ENCODE measurements at regions not wholly inside any gene's neighbourhood (a gene's known extent, or its start where the extent isn't known, plus 50 kb on each side); places are given as distances from the start of the nearest gene placed in this dataset.

GRCh38 chr18:51724790-51725721 is 527.6 kb upstream of the MEX3C start:
- Histone ChIP-seq H3K36me3 (ENCODE audit: insufficient read depth, low read length) (no peaks in the 10 kb centered on the region), H3K27me3 (ENCODE audit: insufficient read depth, low read length) (no peaks in the 10 kb centered on the region), H3K27ac (ENCODE audit: low read depth, low read length) (no peak overlapping the region), H3K4me1 (ENCODE audit: insufficient read depth, low read length) (no peaks in the 10 kb centered on the region), H3K4me3 (ENCODE audit: low read length in 2 of 2) (no peak overlapping the region), H3K9me3 (ENCODE audit: control insufficient read depth in 1 of 2, low read length in 2 of 2) (no peaks in the 10 kb centered on the region)
- no peaks in the 10 kb centered on the region for H3K4me1 Mint-ChIP-seq
- no peaks in the 10 kb centered on the region for H3K36me3 Mint-ChIP-seq
- H3K27ac Mint-ChIP-seq, result no peak overlapping the region
- POLR2A ChIA-PET (ENCODE audit: partially characterized antibody), result no interaction called here
- DNase-seq, result no peak
- H3K9me3 Mint-ChIP-seq, result peaks cover 0 to 6% (median 2%) of the 10 kb centered on the region in 8 donors
- no peak overlapping the region for H3K4me3 Mint-ChIP-seq
- CTCF ChIA-PET (ENCODE audit: partially characterized antibody), result interaction anchor here (0.7 kb wide), 1 partner anchor 615 kb away, joined by 4 read pairs; no protein-coding TSS in a partner anchor
- peaks cover 0 to 2% of the 10 kb centered on the region in 2 donors for H3K27me3 Mint-ChIP-seq
- intact Hi-C loops (cut with micrococcal nuclease), result loop anchor here (5.0 kb wide), 1 partner anchor 908 kb away; no protein-coding TSS in a partner anchor

DNA sequence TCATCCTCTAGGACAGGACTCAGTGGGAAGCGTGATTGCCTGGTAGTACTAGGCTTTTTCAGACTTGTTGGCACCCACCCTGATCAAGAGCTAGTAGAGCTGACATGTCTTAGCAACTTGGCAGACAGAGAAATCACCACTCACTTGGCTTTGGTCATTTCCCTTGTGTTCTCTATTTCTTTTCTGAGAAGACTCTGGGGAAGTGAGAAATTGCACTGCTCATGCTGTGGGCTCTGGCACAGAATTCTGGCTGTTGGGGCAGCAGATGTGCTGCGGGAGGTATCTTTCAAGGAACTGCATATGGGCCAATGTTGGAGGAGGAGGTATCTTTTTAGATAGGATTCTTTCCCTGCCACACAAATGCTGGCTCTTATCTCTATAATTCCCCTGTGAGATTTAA is 529.1 kb upstream of the MEX3C start:
- no peaks in the 10 kb centered on the region for H3K36me3 Mint-ChIP-seq
- intact Hi-C loops (cut with micrococcal nuclease), result no loop called here
- no peaks in the 10 kb centered on the region for H3K36me3 ChIP-seq (ENCODE audit: insufficient read depth, low read length)
- no peaks in the 10 kb centered on the region for H3K4me1 Mint-ChIP-seq
- DNase-seq, result no peak
- no peak overlapping the region for H3K4me3 Mint-ChIP-seq
- ChIA-PET POLR2A (ENCODE audit: partially characterized antibody) (no interaction called here), CTCF (ENCODE audit: partially characterized antibody) (no interaction called here)
- H3K27me3 ChIP-seq (ENCODE audit: insufficient read depth, low read length), result no peaks in the 10 kb centered on the region
- no peaks in the 10 kb centered on the region for H3K9me3 ChIP-seq (ENCODE audit: control insufficient read depth in 1 of 2, low read length in 2 of 2)
- H3K4me3 ChIP-seq (ENCODE audit: low read length in 2 of 2), result no peak overlapping the region
- no peaks in the 10 kb centered on the region for H3K4me1 ChIP-seq (ENCODE audit: insufficient read depth, low read length)
- H3K27me3 Mint-ChIP-seq, result peaks cover 0 to 2% of the 10 kb centered on the region in 2 donors
- no peak overlapping the region for H3K27ac Mint-ChIP-seq
- H3K27ac ChIP-seq (ENCODE audit: low read depth, low read length), result no peak overlapping the region
- H3K9me3 Mint-ChIP-seq, result peaks cover 0 to 6% (median 1%) of the 10 kb centered on the region in 8 donors

GRCh38 chr18:51727780-51728179 is 530.3 kb upstream of the MEX3C start:
- ChIA-PET POLR2A (ENCODE audit: partially characterized antibody) (no interaction called here), CTCF (ENCODE audit: partially characterized antibody) (no interaction called here)
- H3K4me3 Mint-ChIP-seq, result no peak overlapping the region
- Histone ChIP-seq H3K9me3 (ENCODE audit: control insufficient read depth in 1 of 2, low read length in 2 of 2) (no peaks in the 10 kb centered on the region), H3K27me3 (ENCODE audit: insufficient read depth, low read length) (no peaks in the 10 kb centered on the region), H3K4me3 (ENCODE audit: low read length in 2 of 2) (no peak overlapping the region), H3K4me1 (ENCODE audit: insufficient read depth, low read length) (no peaks in the 10 kb centered on the region), H3K27ac (ENCODE audit: low read depth, low read length) (no peak overlapping the region), H3K36me3 (ENCODE audit: insufficient read depth, low read length) (no peaks in the 10 kb centered on the region)
- no peak for DNase-seq
- H3K36me3 Mint-ChIP-seq, result no peaks in the 10 kb centered on the region
- no peak overlapping the region for H3K27ac Mint-ChIP-seq
- peaks cover 0 to 2% of the 10 kb centered on the region in 2 donors for H3K27me3 Mint-ChIP-seq
- H3K4me1 Mint-ChIP-seq, result no peaks in the 10 kb centered on the region
- peaks cover 0 to 6% (median under 1%) of the 10 kb centered on the region in 8 donors for H3K9me3 Mint-ChIP-seq
- intact Hi-C loops (cut with micrococcal nuclease), result no loop called here

- H3K4me1 ChIP-seq (ENCODE audit: insufficient read depth, low read length), result no peaks in the 10 kb centered on the region
- Mint-ChIP-seq H3K9me3 (peaks cover 0 to 6% (median 0%) of the 10 kb centered on the region in 8 donors), H3K27me3 (peaks cover 2 to 3% of the 10 kb centered on the region in 2 donors), H3K4me3 (no peak overlapping the region), H3K27ac (no peak overlapping the region), H3K4me1 (no peaks in the 10 kb centered on the region), H3K36me3 (no peaks in the 10 kb centered on the region)
- no peak for DNase-seq
- ChIA-PET CTCF (ENCODE audit: partially characterized antibody) (no interaction called here), POLR2A (ENCODE audit: partially characterized antibody) (no interaction called here)
- no peaks in the 10 kb centered on the region for H3K36me3 ChIP-seq (ENCODE audit: insufficient read depth, low read length)
- H3K4me3 ChIP-seq (ENCODE audit: low read length in 2 of 2), result no peak overlapping the region
- intact Hi-C loops (cut with micrococcal nuclease), result no loop called here
- H3K9me3 ChIP-seq (ENCODE audit: control insufficient read depth in 1 of 2, low read length in 2 of 2), result no peaks in the 10 kb centered on the region
- no peaks in the 10 kb centered on the region for H3K27me3 ChIP-seq (ENCODE audit: insufficient read depth, low read length)
- H3K27ac ChIP-seq (ENCODE audit: low read depth, low read length), result no peak overlapping the region
Measured at GRCh38 chr18:51731070-51731469, 533.6 kb upstream of the MEX3C start.

DNA sequence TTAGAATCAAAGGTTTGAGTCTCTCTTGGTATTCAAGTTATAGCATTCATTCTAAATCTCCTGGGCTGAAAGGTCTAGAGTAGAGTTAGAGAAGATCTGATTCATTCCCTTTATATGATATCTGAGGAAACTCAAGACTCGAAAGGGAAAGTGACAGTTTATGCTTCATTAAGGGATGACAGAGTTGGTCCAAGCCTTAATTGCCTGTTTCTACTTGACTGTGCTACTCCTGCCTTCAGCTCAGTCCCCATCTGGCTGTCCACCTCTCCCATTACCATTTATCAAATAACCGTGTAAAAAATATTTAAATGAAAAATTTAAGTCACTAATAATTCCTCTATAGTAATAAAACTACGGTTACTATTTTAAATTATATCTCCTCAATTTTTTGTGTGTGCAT is 537.1 kb upstream of the MEX3C start:
- no peak overlapping the region for H3K4me3 ChIP-seq (ENCODE audit: low read length in 2 of 2)

DNA sequence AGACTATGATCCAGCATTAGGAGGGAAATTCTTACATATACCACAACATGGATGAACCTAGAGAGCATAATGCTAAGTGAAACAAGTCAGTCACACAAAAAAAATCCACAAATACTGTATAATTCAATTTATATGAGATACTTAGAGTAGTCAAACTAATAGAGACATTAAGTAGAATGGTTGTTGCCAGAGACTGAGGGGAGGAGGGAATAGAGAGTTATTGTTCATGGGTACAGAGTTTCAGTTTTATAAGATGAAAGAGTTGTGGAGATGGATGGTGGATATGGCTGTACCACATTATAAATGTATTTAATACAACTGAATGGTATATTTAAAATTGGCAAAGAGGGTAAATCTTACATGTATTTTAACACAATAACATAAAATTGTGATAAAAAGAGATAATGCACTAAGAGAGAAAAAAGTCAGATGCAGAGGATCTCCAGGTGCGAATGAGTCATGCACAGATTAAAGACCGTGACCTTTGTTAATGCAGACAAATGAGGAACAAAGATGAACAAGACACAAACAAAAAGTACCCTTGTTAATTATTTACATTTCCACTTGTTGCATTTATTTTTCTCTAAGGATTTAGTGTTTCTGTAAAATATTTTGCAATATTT is 541.7 kb upstream of the MEX3C start:
- DNase-seq, result no peak
- Mint-ChIP-seq H3K4me1 (no peaks in the 10 kb centered on the region), H3K27ac (no peak overlapping the region), H3K27me3 (no peaks in the 10 kb centered on the region), H3K36me3 (no peaks in the 10 kb centered on the region), H3K4me3 (no peak overlapping the region), H3K9me3 (peaks cover 3 to 16% (median 9%) of the 10 kb centered on the region in 8 donors)
- H3K4me3 ChIP-seq (ENCODE audit: low read length in 2 of 2), result no peak overlapping the region
- no peaks in the 10 kb centered on the region for H3K4me1 ChIP-seq (ENCODE audit: insufficient read depth, low read length)
- ChIA-PET CTCF (ENCODE audit: partially characterized antibody) (no interaction called here), POLR2A (ENCODE audit: partially characterized antibody) (no interaction called here)
- H3K27me3 ChIP-seq (ENCODE audit: insufficient read depth, low read length), result no peaks in the 10 kb centered on the region
- no peaks in the 10 kb centered on the region for H3K9me3 ChIP-seq (ENCODE audit: control insufficient read depth in 1 of 2, low read length in 2 of 2)
- H3K27ac ChIP-seq (ENCODE audit: low read depth, low read length), result no peak overlapping the region
- H3K36me3 ChIP-seq (ENCODE audit: insufficient read depth, low read length), result no peaks in the 10 kb centered on the region
- intact Hi-C loops (cut with micrococcal nuclease), result no loop called here

More for the DNA sequence above, 537.1 kb upstream of the MEX3C start:
- no peak for DNase-seq
- Mint-ChIP-seq H3K27me3 (peaks cover 0 to 3% of the 10 kb centered on the region in 2 donors), H3K4me1 (no peaks in the 10 kb centered on the region), H3K27ac (no peak overlapping the region), H3K4me3 (no peak overlapping the region), H3K9me3 (peaks cover 0 to 8% (median 5%) of the 10 kb centered on the region in 8 donors), H3K36me3 (no peaks in the 10 kb centered on the region)
- POLR2A ChIA-PET (ENCODE audit: partially characterized antibody), result no interaction called here
- intact Hi-C loops (cut with micrococcal nuclease), result no loop called here
- Histone ChIP-seq H3K4me1 (ENCODE audit: insufficient read depth, low read length) (no peaks in the 10 kb centered on the region), H3K9me3 (ENCODE audit: control insufficient read depth in 1 of 2, low read length in 2 of 2) (no peaks in the 10 kb centered on the region), H3K27ac (ENCODE audit: low read depth, low read length) (no peak overlapping the region), H3K36me3 (ENCODE audit: insufficient read depth, low read length) (no peaks in the 10 kb centered on the region), H3K27me3 (ENCODE audit: insufficient read depth, low read length) (no peaks in the 10 kb centered on the region)
- CTCF ChIA-PET (ENCODE audit: partially characterized antibody), result no interaction called here

DNA sequence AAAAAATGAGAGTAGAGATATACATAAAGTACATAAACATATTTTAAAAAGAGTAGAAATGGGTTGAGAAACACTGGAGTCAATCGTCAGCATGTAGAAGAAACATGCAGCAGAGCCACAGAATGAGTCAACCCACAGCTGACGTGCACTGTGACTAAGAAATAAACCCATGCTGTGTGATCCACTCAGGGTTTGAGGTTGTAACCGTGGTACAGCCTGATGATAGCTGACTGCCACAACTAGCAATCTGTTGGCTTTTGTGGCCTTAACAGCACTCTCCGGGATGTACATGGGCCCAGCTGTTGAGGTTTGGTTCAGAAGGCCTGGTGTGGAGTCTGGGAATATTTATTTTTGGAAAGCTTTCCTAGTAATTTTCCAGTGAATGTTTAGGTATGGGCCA is 554.4 kb upstream of the MEX3C start:
- Mint-ChIP-seq H3K36me3 (no peaks in the 10 kb centered on the region), H3K9me3 (peaks cover 0 to 4% (median under 1%) of the 10 kb centered on the region in 8 donors), H3K27ac (no peak overlapping the region), H3K4me3 (no peak overlapping the region), H3K27me3 (no peaks in the 10 kb centered on the region), H3K4me1 (no peaks in the 10 kb centered on the region)
- no peak for DNase-seq
- H3K27ac ChIP-seq (ENCODE audit: low read depth, low read length), result no peak overlapping the region
- H3K36me3 ChIP-seq (ENCODE audit: insufficient read depth, low read length), result no peaks in the 10 kb centered on the region
- H3K27me3 ChIP-seq (ENCODE audit: insufficient read depth, low read length), result no peaks in the 10 kb centered on the region
- no peaks in the 10 kb centered on the region for H3K9me3 ChIP-seq (ENCODE audit: control insufficient read depth in 1 of 2, low read length in 2 of 2)
- ChIA-PET POLR2A (ENCODE audit: partially characterized antibody) (no interaction called here), CTCF (ENCODE audit: partially characterized antibody) (no interaction called here)
- intact Hi-C loops (cut with micrococcal nuclease), result no loop called here
- no peaks in the 10 kb centered on the region for H3K4me1 ChIP-seq (ENCODE audit: insufficient read depth, low read length)
- no peak overlapping the region for H3K4me3 ChIP-seq (ENCODE audit: low read length in 2 of 2)
